ENCODE measurements at regions not wholly inside any gene's neighbourhood (a gene's known extent, or its start where the extent isn't known, plus 50 kb on each side); places are given as distances from the start of the nearest gene placed in this dataset.

DNA sequence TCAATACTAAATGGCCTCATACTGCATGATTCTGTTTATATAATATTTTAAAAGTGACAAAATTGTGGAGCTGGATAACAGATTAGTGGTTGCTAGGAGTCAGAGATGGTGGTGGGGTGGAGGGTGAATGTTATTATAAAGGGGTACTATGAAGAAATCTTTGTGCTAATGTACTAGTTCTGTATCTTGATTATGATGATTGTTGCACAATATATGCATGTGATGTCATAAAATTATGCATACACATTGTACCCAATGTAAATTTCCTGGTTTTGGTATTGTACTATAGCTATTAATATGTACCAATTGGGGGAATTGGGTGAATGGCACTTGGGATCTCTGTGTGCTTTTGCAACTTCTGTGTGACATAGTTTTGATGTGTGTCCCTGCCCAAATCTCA, 112.2 kb downstream of the TMEM26 start:
- Histone ChIP-seq H2AFZ (no peak overlapping the region), H3K4me3 (no peak overlapping the region), H3K36me3 (replicated peaks; ENCODE audit: insufficient read depth, low read depth) (no peaks in the 10 kb centered on the region), H3K4me2 (no peak overlapping the region), H3K79me2 (no peaks in the 10 kb centered on the region), H3K27me3 (no peaks in the 10 kb centered on the region), H4K20me1 (ENCODE audit: insufficient read depth, poor library complexity, severe bottlenecking) (no peaks in the 10 kb centered on the region), H3K9me2 (replicated peaks; ENCODE audit: insufficient read depth) (no peaks in the 10 kb centered on the region), H3K4me1 (ENCODE audit: insufficient read depth) (peaks cover 3% of the 10 kb centered on the region), H3K27ac (no peak overlapping the region), H3K9me3 (ENCODE audit: low read depth) (no peaks in the 10 kb centered on the region)
- DNase-seq (ENCODE audit: low spot score): no peak
- TF ChIP-seq, protein P1, sequence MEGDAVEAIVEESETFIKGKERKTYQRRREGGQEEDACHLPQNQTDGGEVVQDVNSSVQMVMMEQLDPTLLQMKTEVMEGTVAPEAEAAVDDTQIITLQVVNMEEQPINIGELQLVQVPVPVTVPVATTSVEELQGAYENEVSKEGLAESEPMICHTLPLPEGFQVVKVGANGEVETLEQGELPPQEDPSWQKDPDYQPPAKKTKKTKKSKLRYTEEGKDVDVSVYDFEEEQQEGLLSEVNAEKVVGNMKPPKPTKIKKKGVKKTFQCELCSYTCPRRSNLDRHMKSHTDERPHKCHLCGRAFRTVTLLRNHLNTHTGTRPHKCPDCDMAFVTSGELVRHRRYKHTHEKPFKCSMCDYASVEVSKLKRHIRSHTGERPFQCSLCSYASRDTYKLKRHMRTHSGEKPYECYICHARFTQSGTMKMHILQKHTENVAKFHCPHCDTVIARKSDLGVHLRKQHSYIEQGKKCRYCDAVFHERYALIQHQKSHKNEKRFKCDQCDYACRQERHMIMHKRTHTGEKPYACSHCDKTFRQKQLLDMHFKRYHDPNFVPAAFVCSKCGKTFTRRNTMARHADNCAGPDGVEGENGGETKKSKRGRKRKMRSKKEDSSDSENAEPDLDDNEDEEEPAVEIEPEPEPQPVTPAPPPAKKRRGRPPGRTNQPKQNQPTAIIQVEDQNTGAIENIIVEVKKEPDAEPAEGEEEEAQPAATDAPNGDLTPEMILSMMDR (IDR thresholded peaks at IDR 0.05; ENCODE audit: poor library complexity): no peak
- TF ChIP-seq EZH2 (IDR thresholded peaks at IDR 0.05; ENCODE audit: borderline replicate concordance): no peak
- TF ChIP-seq EZH2phosphoT487 (IDR thresholded peaks at IDR 0.05; ENCODE audit: low read depth, severe bottlenecking, unreplicated experiment): no peak

DNA sequence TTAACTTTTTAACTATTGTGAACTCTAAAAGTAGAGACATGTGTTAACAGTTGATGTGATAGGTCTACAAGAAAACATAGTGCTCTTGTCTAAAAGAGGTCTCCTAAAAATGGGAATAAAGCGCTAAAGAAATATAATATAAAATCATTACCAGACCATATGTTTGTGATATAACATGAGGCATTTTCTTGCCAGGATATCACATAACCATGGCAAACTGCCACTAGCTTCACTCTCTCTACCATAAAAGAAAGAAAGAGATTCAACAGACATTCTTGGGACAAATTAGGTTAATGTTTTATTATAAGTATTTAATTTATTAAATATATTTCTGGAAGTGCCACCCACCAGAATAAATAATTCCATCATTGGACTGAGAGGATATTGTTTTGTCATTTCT, 115.0 kb downstream of the TMEM26 start:
- Histone ChIP-seq H3K4me3 (no peak overlapping the region), H4K20me1 (ENCODE audit: insufficient read depth, poor library complexity, severe bottlenecking) (no peaks in the 10 kb centered on the region), H3K36me3 (replicated peaks; ENCODE audit: insufficient read depth, low read depth) (no peaks in the 10 kb centered on the region), H3K9me2 (replicated peaks; ENCODE audit: insufficient read depth) (no peaks in the 10 kb centered on the region), H3K27me3 (no peaks in the 10 kb centered on the region), H3K4me2 (no peak overlapping the region), H3K9me3 (ENCODE audit: low read depth) (no peaks in the 10 kb centered on the region), H3K79me2 (no peaks in the 10 kb centered on the region), H3K27ac (peak overlapping the region; percentile 0), H2AFZ (no peak overlapping the region), H3K4me1 (ENCODE audit: insufficient read depth) (peaks cover 3% of the 10 kb centered on the region)
- DNase-seq (ENCODE audit: low spot score): no peak
- 87% methylated on average over 1 of the region's 1 CpG for WGBS (ENCODE audit: low lambda C conversion rate, missing lambda C conversion rate)
- TF ChIP-seq EZH2 (IDR thresholded peaks at IDR 0.05; ENCODE audit: borderline replicate concordance) (no peak), EZH2phosphoT487 (IDR thresholded peaks at IDR 0.05; ENCODE audit: low read depth, severe bottlenecking, unreplicated experiment) (no peak)
- TF ChIP-seq, protein P1 (IDR thresholded peaks at IDR 0.05; ENCODE audit: poor library complexity): no peak

DNA sequence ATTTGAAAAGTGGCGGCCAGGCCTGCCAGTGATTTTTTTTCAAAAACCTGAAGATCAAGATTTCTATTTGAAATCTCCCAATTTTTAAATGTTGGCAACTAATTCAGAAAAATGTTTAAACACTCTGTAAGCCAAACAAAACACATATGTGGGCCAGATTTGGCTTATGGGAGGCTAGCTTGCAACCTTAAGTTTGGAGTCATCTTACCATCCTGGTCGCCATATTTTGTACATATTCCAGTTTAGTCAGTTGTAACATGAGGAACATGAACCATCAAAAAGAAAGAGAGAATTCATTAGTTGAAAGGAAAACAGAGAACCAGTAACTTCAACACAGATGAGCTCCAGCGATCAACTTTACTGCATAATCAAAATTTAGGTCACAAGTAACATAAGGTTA, 115.4 kb downstream of the TMEM26 start:
- H3K9me2 ChIP-seq (replicated peaks; ENCODE audit: insufficient read depth): no peaks in the 10 kb centered on the region
- H3K4me2 ChIP-seq: no peak overlapping the region
- no peaks in the 10 kb centered on the region for H4K20me1 ChIP-seq (ENCODE audit: insufficient read depth, poor library complexity, severe bottlenecking)
- peaks cover 3% of the 10 kb centered on the region for H3K4me1 ChIP-seq (ENCODE audit: insufficient read depth)
- H3K27me3 ChIP-seq: no peaks in the 10 kb centered on the region
- no peak overlapping the region for H3K4me3 ChIP-seq
- H3K9me3 ChIP-seq (ENCODE audit: low read depth): no peaks in the 10 kb centered on the region
- TF ChIP-seq EZH2 (IDR thresholded peaks at IDR 0.05; ENCODE audit: borderline replicate concordance): no peak
- TF ChIP-seq EZH2phosphoT487 (IDR thresholded peaks at IDR 0.05; ENCODE audit: low read depth, severe bottlenecking, unreplicated experiment): no peak
- TF ChIP-seq, protein P1 (IDR thresholded peaks at IDR 0.05; ENCODE audit: poor library complexity): no peak
- no peak overlapping the region for H2AFZ ChIP-seq
- no peaks in the 10 kb centered on the region for H3K36me3 ChIP-seq (replicated peaks; ENCODE audit: insufficient read depth, low read depth)
- no peak overlapping the region for H3K27ac ChIP-seq
- WGBS (ENCODE audit: low lambda C conversion rate, missing lambda C conversion rate): 88% methylated on average over 3 of the region's 3 CpGs
- DNase-seq (ENCODE audit: low spot score): no peak
- H3K79me2 ChIP-seq: no peaks in the 10 kb centered on the region

DNA sequence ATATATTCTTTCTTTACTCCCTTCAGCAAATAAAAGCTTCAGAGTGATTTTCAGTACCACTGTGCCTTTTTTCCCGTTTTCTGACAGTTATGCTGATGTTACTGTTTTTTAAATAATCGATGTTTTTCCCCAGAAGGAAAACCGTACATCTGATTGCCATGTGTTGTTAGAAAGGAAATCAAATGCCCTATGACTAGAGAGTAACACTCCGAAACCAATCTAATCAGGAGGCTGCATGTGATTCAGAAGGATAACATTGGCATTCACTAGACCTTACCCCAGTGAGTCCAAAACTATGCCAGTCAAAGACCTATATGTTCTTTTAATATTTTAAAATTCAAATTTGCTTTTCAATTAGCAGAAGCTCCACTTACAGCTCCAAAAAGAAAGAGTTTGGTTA, 116.3 kb downstream of the TMEM26 start:
- H3K79me2 ChIP-seq: no peaks in the 10 kb centered on the region
- no peaks in the 10 kb centered on the region for H3K9me2 ChIP-seq (replicated peaks; ENCODE audit: insufficient read depth)
- TF ChIP-seq EZH2phosphoT487 (IDR thresholded peaks at IDR 0.05; ENCODE audit: low read depth, severe bottlenecking, unreplicated experiment): no peak
- TF ChIP-seq, protein P1 (IDR thresholded peaks at IDR 0.05; ENCODE audit: poor library complexity): no peak
- no peak for TF ChIP-seq EZH2 (IDR thresholded peaks at IDR 0.05; ENCODE audit: borderline replicate concordance)
- H3K27ac ChIP-seq: no peak overlapping the region
- no peaks in the 10 kb centered on the region for H3K9me3 ChIP-seq (ENCODE audit: low read depth)
- no peaks in the 10 kb centered on the region for H3K4me1 ChIP-seq (ENCODE audit: insufficient read depth)
- H3K36me3 ChIP-seq (replicated peaks; ENCODE audit: insufficient read depth, low read depth): no peaks in the 10 kb centered on the region
- H3K4me3 ChIP-seq: no peak overlapping the region
- DNase-seq (ENCODE audit: low spot score): no peak
- H4K20me1 ChIP-seq (ENCODE audit: insufficient read depth, poor library complexity, severe bottlenecking): no peaks in the 10 kb centered on the region
- no peak overlapping the region for H2AFZ ChIP-seq
- no peaks in the 10 kb centered on the region for H3K27me3 ChIP-seq
- 84% methylated on average over 4 of the region's 4 CpGs for WGBS (ENCODE audit: low lambda C conversion rate, missing lambda C conversion rate)
- H3K4me2 ChIP-seq: no peak overlapping the region
